GM10266 (cell line): ENCODE measurements at regions not wholly inside any gene's neighbourhood (a gene's known extent, or its start where the extent isn't known, plus 50 kb on each side); places are given as distances from the start of the nearest gene placed in this dataset.

Experiments
- DNase-seq: peaks from one replicate; pipeline ENCODE4 v3.0.0; 2012; ENCODE audit errors: extremely low spot score
- CTCF ChIP-seq: IDR thresholded peaks from 2 replicates; pipeline ENCODE4 v1.5.1; 2012; ENCODE audit warnings: mild to moderate bottlenecking, low read depth; ENCODE audit not compliant: control insufficient read depth, insufficient read depth; ENCODE audit errors: missing control alignments

- DNase-seq, result no peak
- no peak for TF ChIP-seq CTCF
Measured at GRCh38 chr5:10036136-10036815, 213.4 kb downstream of the ATPSCKMT start.

GRCh38 chr5:10034001-10034400, 215.7 kb downstream of the ATPSCKMT start:
- no peak for TF ChIP-seq CTCF
- no peak for DNase-seq

GRCh38 chr5:10031817-10032216, 217.9 kb downstream of the ATPSCKMT start:
- TF ChIP-seq CTCF, result no peak
- no peak for DNase-seq

- DNase-seq, result no peak
- peak; percentile 11 for TF ChIP-seq CTCF
Measured at GRCh38 chr5:10030219-10030831, 219.4 kb downstream of the ATPSCKMT start.

- no peak for TF ChIP-seq CTCF
- DNase-seq, result no peak
Measured at GRCh38 chr5:10023494-10023893, 226.2 kb downstream of the ATPSCKMT start.

GRCh38 chr5:10021248-10021647, 228.4 kb downstream of the ATPSCKMT start:
- no peak for DNase-seq
- TF ChIP-seq CTCF, result no peak

- TF ChIP-seq CTCF, result no peak
Measured at GRCh38 chr5:10019236-10019635, 230.5 kb downstream of the ATPSCKMT start.

More at GRCh38 chr5:10019236-10019635, 230.5 kb downstream of the ATPSCKMT start:
- DNase-seq, result no peak
